M059J (cell line): ENCODE measurements at regions not wholly inside any gene's neighbourhood (a gene's known extent, or its start where the extent isn't known, plus 50 kb on each side); places are given as distances from the start of the nearest gene placed in this dataset.

Source experiments
- DNase-seq: peaks from one replicate; pipeline ENCODE4 v3.0.0-alpha.2; 2012; ENCODE audit warnings: low read depth

GRCh38 chr7:95718577-95719410, 53.6 kb upstream of the DYNC1I1 start:
- peak; percentile 28 for DNase-seq

DNA sequence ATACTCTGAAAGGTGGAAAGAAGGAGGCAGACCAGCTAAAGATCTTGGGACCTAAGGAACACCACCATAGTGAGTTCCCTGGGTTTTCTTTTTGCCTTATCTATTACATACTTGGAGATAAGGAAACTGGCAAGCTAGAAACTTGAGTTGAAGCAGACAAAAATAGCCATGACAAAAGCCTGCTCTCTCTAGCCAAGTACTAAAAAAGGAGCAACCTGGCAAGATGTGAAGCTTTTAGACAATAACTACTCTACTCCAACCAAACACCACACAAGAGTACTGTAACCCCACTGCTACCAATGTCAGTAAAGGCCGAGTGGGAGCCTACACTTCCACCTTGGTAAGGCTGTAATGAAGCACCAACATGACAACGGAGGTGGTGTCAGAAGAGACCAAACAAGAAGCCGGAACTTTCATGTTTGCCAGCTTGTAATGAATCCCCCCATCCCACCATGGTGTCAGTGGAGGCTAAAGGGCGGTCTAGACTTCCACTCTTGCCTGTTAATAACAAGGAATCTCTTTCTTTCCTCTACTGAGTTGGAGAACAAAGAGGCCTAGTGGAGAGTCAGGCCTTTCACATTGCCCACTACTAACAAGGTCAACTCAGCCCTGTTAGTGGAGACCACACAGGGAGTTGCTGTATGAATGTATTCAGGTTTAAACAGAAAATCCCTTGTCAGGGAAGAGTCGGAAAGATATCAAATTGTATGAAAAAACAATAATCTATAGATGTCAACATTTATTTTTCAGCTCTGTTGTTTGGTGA, 55.8 kb upstream of the DYNC1I1 start:
- DNase-seq: no peak

- DNase-seq: no peak
These were observed 57.1 kb upstream of the DYNC1I1 start for GRCh38 chr7:95715274-95715673.

DNA sequence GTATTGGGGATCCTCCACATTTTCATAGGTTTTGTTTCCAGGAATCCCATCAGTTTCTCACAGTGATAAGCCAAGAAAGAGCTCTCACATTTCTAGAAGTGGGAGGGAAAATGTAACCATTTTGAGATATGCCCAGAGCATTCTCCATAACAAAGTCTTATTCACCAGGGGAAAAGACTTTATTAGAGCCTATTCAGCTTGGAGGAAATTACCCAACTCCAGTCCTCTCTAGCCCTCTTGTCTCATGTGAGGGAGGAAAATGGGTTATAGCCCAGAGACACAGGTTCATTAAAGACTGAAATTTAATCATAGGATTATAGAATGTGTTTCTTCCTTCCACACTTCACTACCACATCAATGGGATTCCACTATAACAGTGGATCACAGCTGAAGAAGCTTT, 61.6 kb upstream of the DYNC1I1 start:
- DNase-seq: no peak

DNA sequence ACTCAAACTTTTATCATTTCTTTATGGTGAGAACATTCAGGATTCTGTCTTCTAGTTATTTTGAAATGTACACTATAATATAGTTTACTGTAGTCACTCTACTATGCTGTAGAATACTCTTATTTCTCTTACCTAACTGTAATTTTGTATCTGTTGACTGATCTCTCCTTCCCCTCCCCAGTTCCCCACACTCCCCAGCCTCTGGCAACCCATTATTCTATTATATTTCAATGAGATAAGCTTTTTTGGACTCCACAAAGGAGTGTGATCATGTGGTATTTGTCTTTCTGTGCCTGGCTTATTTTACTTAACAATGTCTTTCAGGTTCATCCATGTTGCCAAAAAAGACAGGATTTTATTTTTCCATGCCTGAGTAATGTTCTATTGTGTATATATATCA, 71.4 kb upstream of the DYNC1I1 start:
- DNase-seq: no peak

GRCh38 chr7:95694334-95694733, 78.0 kb upstream of the DYNC1I1 start:
- DNase-seq: no peak

- DNase-seq: peak; percentile 27
These were observed 78.6 kb upstream of the DYNC1I1 start for GRCh38 chr7:95693551-95694333.

GRCh38 chr7:95691464-95691863, 80.9 kb upstream of the DYNC1I1 start:
- no peak for DNase-seq

DNA sequence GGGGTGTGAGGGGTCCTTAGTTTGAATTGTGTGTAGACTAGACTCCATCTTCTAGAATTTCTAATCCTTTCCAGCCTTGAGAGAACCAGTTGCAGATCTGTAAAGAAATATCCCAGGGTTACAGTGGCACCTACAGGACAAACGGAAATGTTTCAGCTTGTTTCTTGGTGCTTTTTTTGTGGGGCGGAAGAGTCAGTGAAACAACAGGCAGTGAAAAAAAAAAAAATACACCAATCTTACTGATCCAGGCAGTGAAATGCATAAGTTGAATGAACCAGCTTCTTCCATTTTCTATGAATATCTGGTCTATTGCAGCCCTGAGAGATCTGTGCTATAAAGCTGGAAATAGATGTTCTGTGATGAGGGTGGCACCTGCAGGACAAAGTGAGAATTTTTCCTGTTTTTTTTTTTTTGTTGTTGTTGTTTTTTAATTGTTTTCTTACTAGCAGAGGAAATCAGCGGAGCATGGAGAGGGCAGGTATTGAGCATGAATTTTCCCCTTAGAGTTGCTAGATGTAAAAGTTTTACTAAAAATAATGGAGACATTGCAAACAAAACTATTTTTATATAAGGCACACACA, 81.9 kb upstream of the DYNC1I1 start:
- peak; percentile 61 for DNase-seq

GRCh38 chr7:95688931-95689495, 83.3 kb upstream of the DYNC1I1 start:
- peak; percentile 58 for DNase-seq

GRCh38 chr7:95687759-95688343, 84.5 kb upstream of the DYNC1I1 start:
- peak; percentile 51 for DNase-seq

- DNase-seq: peak; percentile 67
These were observed 86.2 kb upstream of the DYNC1I1 start for GRCh38 chr7:95686109-95686508.

DNA sequence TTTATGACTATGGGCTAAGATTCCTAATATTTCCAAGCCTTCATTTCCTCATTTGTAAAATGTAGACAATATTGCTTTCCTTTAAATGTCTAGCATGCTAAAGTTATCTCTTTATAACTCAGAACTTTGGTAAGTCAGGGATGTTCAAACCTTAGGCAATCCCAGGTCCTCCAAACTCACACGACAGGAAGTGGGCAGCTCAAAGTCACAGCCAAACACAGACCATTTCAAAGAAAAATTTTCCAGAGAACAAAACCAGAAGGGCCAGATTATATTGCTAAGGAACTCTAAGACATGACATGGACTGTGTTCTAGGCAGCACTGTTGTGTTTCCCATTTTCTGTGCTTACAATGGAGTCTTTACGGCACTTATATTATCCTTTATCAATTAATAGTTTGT, 87.8 kb upstream of the DYNC1I1 start:
- DNase-seq: no peak

GRCh38 chr7:95684037-95684436, 87.7 kb upstream of the PDK4 start:
- peak; percentile 62 for DNase-seq

DNA sequence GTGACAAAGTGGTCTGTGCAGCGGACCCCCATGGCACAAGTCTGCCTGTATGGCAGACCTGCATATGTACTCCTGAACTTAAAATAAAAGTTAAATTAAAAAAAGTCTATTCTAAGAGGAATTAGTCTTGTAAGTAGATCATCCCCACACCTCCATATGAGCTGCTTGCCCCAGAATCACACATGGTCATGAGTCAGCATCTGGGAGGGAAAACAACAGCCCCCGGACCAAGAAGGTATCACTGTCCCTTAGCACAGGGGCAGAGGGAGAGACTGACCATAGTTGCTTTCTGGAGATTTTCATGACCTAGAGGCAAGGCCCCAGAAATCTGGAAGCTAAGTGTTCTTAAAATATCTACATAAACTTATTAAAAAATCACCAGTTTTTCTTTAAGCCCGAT, 86.6 kb upstream of the PDK4 start:
- no peak for DNase-seq

DNA sequence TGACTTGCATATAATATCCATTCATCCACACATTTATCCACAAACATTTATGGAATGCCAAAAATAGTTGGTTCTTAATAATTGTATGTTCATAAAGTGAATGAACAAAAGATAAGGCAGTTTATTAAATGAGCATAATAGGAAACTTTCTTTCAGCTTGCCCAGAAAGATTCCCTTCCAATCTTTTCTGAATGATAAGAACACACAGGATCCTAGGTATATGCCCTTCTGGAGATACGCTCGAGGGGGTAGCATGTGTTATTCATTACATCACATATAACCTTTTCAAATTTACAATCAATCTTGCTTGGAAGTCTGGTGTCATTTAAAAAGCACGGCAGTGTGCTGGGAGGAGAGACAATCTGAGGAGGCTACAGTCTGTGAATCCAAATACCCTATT, 80.4 kb upstream of the PDK4 start:
- DNase-seq: no peak

DNA sequence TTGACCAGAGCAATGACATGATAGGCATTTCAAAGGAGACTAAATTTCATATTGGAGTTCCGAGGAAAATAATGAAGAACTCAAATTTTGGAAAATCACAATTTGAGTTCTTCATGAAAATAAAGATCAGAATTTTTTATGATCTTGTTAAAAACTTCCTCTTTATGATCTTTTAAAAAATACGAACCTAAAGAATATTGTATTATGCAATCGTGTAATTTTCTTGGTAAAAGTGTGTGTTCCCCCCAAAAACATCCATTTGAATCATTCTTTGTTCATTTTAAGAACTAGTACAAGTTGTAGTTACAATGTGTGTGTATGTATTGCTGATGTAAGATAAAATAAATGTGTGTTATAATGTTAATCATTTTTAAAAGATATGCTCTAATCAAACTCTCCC, 79.3 kb upstream of the PDK4 start:
- no peak for DNase-seq

DNA sequence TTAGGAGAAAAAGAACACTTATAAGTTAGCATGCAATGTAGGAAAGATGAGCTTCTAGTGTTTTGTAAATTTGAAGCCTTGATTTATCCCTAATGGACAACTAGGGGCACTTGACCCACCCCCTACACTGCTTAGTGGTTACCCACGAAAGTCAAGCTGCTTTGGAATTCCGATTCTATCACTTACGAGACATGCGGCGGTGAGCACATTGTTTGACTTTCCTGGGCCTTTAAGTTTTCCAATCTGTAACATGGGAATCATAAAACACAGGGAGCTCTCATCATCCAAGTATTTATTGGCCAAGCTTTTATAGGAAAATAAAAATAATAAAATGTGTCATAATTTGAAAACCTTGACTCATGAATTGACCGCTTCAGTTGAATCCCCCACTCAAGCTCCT, 78.7 kb upstream of the PDK4 start:
- no peak for DNase-seq

- DNase-seq: no peak
These were observed 77.8 kb upstream of the PDK4 start for GRCh38 chr7:95674101-95674500.

- DNase-seq: no peak
These were observed 76.1 kb upstream of the PDK4 start for GRCh38 chr7:95672434-95672833.

- DNase-seq: no peak
These were observed 73.2 kb upstream of the PDK4 start for GRCh38 chr7:95669513-95669912.
